ENCODE measurements at regions not wholly inside any gene's neighbourhood (a gene's known extent, or its start where the extent isn't known, plus 50 kb on each side); places are given as distances from the start of the nearest gene placed in this dataset.

DNA sequence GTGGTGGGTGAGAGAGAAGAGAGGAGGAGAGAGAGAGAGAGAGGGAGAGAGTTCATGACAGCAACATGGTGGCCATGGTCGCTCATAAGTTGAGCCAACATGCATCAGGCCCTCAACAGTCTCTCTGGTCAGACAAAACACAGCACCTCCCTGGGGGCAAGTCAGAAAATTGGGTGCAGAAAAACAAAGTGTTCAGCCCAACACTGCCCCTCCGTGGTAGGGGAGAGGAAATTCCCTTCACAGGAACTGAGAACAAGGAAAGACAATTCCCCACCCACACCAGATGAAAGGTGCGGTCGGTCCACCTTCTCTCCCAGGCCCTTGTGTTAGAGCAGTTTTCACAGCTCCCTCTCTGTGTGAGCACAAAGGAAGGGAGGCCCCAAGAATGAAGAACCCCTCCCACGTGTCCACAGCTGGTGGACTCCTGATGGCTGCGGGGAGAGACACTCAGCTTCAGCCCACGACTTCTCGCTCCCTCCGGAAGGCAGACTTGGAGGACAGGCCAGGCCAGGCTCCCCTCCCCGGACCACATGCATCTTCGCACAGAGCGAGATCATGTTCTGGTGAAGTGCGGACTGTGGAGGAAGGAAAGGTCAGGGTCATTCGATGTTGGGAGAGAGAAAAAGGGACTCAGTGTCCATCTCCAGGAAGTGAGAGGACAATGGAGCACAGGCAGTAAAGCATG, 181.7 kb downstream of the ANAPC1 start (continued):
- TF ChIP-seq YY1 (IDR thresholded peaks at IDR 0.05; ENCODE audit: low read depth, low read length) (peak; percentile 44; the same call in 1 of the 2 replicates), SIX5 (IDR thresholded peaks at IDR 0.05; ENCODE audit: low read depth, low read length) (no peak), PHF8 (conservative IDR thresholded peaks at IDR 0.05; ENCODE audit: low read depth, low read length) (no peak), SP4 (IDR thresholded peaks at IDR 0.05; ENCODE audit: low read length) (peak; percentile 49; the same call in 1 of the 2 replicates), KDM5A (IDR thresholded peaks at IDR 0.05; ENCODE audit: low read length) (no peak)

Measured in H1 (cell line).